ENCODE measurements at regions not wholly inside any gene's neighbourhood (a gene's known extent, or its start where the extent isn't known, plus 50 kb on each side); places are given as distances from the start of the nearest gene placed in this dataset.
"Not testable (repeated sequence)": the region's sequence is repeated elsewhere in the genome, so short reads cannot be mapped to it uniquely, and the experiment has no call there.

DNA sequence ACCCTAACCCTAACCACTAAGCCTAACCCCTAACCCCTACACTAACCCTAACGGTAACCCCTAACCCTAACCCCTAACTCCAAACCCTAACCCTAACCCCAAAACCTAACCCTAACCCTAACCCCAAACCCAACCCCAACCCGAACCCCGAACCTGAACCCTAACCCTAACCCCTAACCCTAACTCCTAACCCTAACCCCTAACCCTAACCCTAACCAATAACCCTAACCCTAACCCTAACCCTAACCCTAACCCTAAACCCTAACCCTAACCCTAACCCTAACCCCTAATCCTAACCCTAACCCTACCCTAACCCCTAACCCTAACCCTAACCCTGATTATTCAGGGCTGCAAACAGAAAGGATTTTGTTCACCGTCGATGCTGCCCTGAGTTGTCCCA is 144.6 kb upstream of the DUSP22 start:
- not testable (repeated sequence) for H3K27me3 ChIP-seq (ENCODE audit: control insufficient read depth in 3 of 3, insufficient read depth in 3 of 3, low read length in 2 of 3); H3K4me1 ChIP-seq (ENCODE audit: control insufficient read depth in 5 of 5, insufficient read depth in 5 of 5, low read length in 5 of 5); H3K9me3 ChIP-seq (ENCODE audit: control insufficient read depth in 4 of 4, insufficient read depth in 3 of 4, low read length in 3 of 4); H3K4me3 ChIP-seq; H3K9ac ChIP-seq (ENCODE audit: insufficient read depth in 1 of 2, low read length in 2 of 2); H3K36me3 ChIP-seq (ENCODE audit: control insufficient read depth in 4 of 4, insufficient read depth in 4 of 4, low read length in 4 of 4); ATAC-seq (ENCODE audit: insufficient read depth, low FRiP score); DNase-seq; H3K27ac ChIP-seq (ENCODE audit: low read depth in 1 of 2, low read length in 1 of 2)
- WGBS, 2 donors = 97% methylated on average over 2 to 5 of the region's 5 CpGs

- DNase-seq = peak in 1 of 3 donors; percentile 15
- not testable (repeated sequence) for H3K4me3 ChIP-seq; H3K27me3 ChIP-seq (ENCODE audit: control insufficient read depth in 3 of 3, insufficient read depth in 3 of 3, low read length in 2 of 3); H3K27ac ChIP-seq (ENCODE audit: low read depth in 1 of 2, low read length in 1 of 2); H3K4me1 ChIP-seq (ENCODE audit: control insufficient read depth in 5 of 5, insufficient read depth in 5 of 5, low read length in 5 of 5); H3K9ac ChIP-seq (ENCODE audit: insufficient read depth in 1 of 2, low read length in 2 of 2); H3K36me3 ChIP-seq (ENCODE audit: control insufficient read depth in 4 of 4, insufficient read depth in 4 of 4, low read length in 4 of 4); ATAC-seq (ENCODE audit: insufficient read depth, low FRiP score); H3K9me3 ChIP-seq (ENCODE audit: control insufficient read depth in 4 of 4, insufficient read depth in 3 of 4, low read length in 3 of 4)
- 83 to 86% methylated on average over 60 to 61 of the region's 61 CpGs for WGBS, 2 donors
Observed at GRCh38 chr6:148051-148984, 144.0 kb upstream of the DUSP22 start.

- H3K27ac ChIP-seq (ENCODE audit: low read depth in 1 of 2, low read length in 1 of 2); H3K9ac ChIP-seq (ENCODE audit: insufficient read depth in 1 of 2, low read length in 2 of 2); H3K27me3 ChIP-seq (ENCODE audit: control insufficient read depth in 3 of 3, insufficient read depth in 3 of 3, low read length in 2 of 3); H3K4me1 ChIP-seq (ENCODE audit: control insufficient read depth in 5 of 5, insufficient read depth in 5 of 5, low read length in 5 of 5); H3K36me3 ChIP-seq (ENCODE audit: control insufficient read depth in 4 of 4, insufficient read depth in 4 of 4, low read length in 4 of 4); H3K4me3 ChIP-seq; ATAC-seq (ENCODE audit: insufficient read depth, low FRiP score); H3K9me3 ChIP-seq (ENCODE audit: control insufficient read depth in 4 of 4, insufficient read depth in 3 of 4, low read length in 3 of 4); DNase-seq: not testable (repeated sequence)
- WGBS, 2 donors = 59 to 61% methylated on average over 1 of the region's 1 CpG
Observed at GRCh38 chr6:150147-150546, 142.1 kb upstream of the DUSP22 start.

DNA sequence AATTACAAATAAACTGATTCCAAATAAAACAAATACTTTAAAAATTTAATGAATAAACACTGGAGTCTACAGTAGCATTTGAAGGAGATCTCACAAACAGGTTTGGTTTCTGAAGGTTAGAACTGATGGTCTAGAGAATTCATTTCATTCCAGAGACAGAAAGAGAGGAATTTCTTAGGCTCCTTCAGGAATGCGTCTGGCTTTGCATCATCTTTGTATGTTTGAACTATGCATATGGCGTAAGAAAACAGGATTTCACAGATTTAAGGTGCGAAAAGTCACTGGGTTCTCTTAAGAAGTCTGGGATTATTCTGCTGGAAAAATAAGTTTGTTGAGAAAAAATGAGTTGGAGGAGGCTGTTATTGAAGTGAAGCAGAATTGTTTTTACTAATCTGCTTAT is 139.9 kb upstream of the DUSP22 start:
- not testable (repeated sequence) for H3K9ac ChIP-seq (ENCODE audit: insufficient read depth in 1 of 2, low read length in 2 of 2); H3K27ac ChIP-seq (ENCODE audit: low read depth in 1 of 2, low read length in 1 of 2); H3K4me1 ChIP-seq (ENCODE audit: control insufficient read depth in 5 of 5, insufficient read depth in 5 of 5, low read length in 5 of 5); H3K36me3 ChIP-seq (ENCODE audit: control insufficient read depth in 4 of 4, insufficient read depth in 4 of 4, low read length in 4 of 4); ATAC-seq (ENCODE audit: insufficient read depth, low FRiP score); H3K27me3 ChIP-seq (ENCODE audit: control insufficient read depth in 3 of 3, insufficient read depth in 3 of 3, low read length in 2 of 3); H3K9me3 ChIP-seq (ENCODE audit: control insufficient read depth in 4 of 4, insufficient read depth in 3 of 4, low read length in 3 of 4); H3K4me3 ChIP-seq
- WGBS, 2 donors = 66 to 74% methylated on average over 3 of the region's 3 CpGs
- peak in 1 of 3 donors; percentile 17 for DNase-seq

- H3K27ac ChIP-seq (ENCODE audit: low read depth in 1 of 2, low read length in 1 of 2); H3K36me3 ChIP-seq (ENCODE audit: control insufficient read depth in 4 of 4, insufficient read depth in 4 of 4, low read length in 4 of 4); H3K27me3 ChIP-seq (ENCODE audit: control insufficient read depth in 3 of 3, insufficient read depth in 3 of 3, low read length in 2 of 3); H3K4me3 ChIP-seq; H3K9ac ChIP-seq (ENCODE audit: insufficient read depth in 1 of 2, low read length in 2 of 2); H3K9me3 ChIP-seq (ENCODE audit: control insufficient read depth in 4 of 4, insufficient read depth in 3 of 4, low read length in 3 of 4); H3K4me1 ChIP-seq (ENCODE audit: control insufficient read depth in 5 of 5, insufficient read depth in 5 of 5, low read length in 5 of 5); ATAC-seq (ENCODE audit: insufficient read depth, low FRiP score): not testable (repeated sequence)
- peak in 1 of 3 donors; percentile 9 for DNase-seq
- WGBS, 2 donors = 6 to 12% methylated on average over 2 of the region's 2 CpGs
Observed at GRCh38 chr6:153026-153425, 139.3 kb upstream of the DUSP22 start.

- 66% methylated on average over 3 of the region's 3 CpGs for WGBS, 2 donors
- not testable (repeated sequence) for DNase-seq; H3K27ac ChIP-seq (ENCODE audit: low read depth in 1 of 2, low read length in 1 of 2); ATAC-seq (ENCODE audit: insufficient read depth, low FRiP score); H3K4me1 ChIP-seq (ENCODE audit: control insufficient read depth in 5 of 5, insufficient read depth in 5 of 5, low read length in 5 of 5); H3K9ac ChIP-seq (ENCODE audit: insufficient read depth in 1 of 2, low read length in 2 of 2); H3K9me3 ChIP-seq (ENCODE audit: control insufficient read depth in 4 of 4, insufficient read depth in 3 of 4, low read length in 3 of 4); H3K27me3 ChIP-seq (ENCODE audit: control insufficient read depth in 3 of 3, insufficient read depth in 3 of 3, low read length in 2 of 3); H3K4me3 ChIP-seq; H3K36me3 ChIP-seq (ENCODE audit: control insufficient read depth in 4 of 4, insufficient read depth in 4 of 4, low read length in 4 of 4)
Observed at GRCh38 chr6:153867-154266, 138.4 kb upstream of the DUSP22 start.

DNA sequence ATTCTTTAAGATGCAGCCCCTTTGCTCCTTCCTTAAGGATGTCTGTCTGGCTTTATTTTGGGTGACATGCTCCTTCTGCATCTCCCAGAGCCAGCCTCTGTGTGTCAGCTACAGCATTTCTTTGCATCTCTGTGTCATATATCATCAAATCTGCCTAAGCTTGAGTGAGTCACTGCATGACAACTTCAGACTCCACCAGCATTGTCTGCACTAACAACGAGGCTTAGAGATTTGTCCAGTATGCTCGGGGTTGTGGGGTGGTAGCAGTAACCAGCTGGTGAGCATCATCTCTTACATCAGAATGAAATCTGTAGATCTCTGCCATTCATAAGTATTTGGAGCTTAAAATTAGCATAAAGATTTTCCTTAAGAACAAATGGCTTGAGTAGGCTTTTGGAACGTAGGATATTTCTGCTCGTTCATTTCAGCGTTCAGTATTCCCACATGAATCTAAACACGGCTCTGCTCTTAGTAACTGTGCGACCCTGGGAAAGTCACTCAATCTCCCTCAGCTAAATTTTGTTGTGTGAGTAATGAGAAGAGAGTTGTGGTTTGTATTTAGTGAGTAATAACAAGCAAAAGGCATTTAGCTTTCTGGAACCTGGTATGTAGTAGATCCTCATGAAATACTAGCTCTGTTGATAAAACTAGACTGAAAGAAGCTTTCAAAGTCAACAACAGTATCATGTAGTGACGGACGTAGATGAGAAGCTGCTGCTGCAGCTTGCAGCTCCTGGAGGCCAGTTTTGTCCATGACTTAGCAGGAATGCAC is 137.8 kb upstream of the DUSP22 start:
- not testable (repeated sequence) for ATAC-seq (ENCODE audit: insufficient read depth, low FRiP score); DNase-seq; H3K36me3 ChIP-seq (ENCODE audit: control insufficient read depth in 4 of 4, insufficient read depth in 4 of 4, low read length in 4 of 4); H3K4me1 ChIP-seq (ENCODE audit: control insufficient read depth in 5 of 5, insufficient read depth in 5 of 5, low read length in 5 of 5); H3K27ac ChIP-seq (ENCODE audit: low read depth in 1 of 2, low read length in 1 of 2); H3K9me3 ChIP-seq (ENCODE audit: control insufficient read depth in 4 of 4, insufficient read depth in 3 of 4, low read length in 3 of 4); H3K27me3 ChIP-seq (ENCODE audit: control insufficient read depth in 3 of 3, insufficient read depth in 3 of 3, low read length in 2 of 3); H3K4me3 ChIP-seq; H3K9ac ChIP-seq (ENCODE audit: insufficient read depth in 1 of 2, low read length in 2 of 2)
- WGBS, 2 donors = 72 to 77% methylated on average over 9 of the region's 9 CpGs

All from lung (tissue), 9 donors.